Naive thymus-derived CD4-positive, alpha-beta T cell (primary cell): ENCODE measurements at regions not wholly inside any gene's neighbourhood (a gene's known extent, or its start where the extent isn't known, plus 50 kb on each side); places are given as distances from the start of the nearest gene placed in this dataset.

Experiments
- ATAC-seq: fragments of 150-1000 bp; cut with Tn5 transposase; 2 replicates; pipeline ENCODE4 v1.10.0; 2021; ENCODE audit warnings: mild to moderate bottlenecking, moderate library complexity
- CTCF ChIA-PET: fragments of 350-600 bp; sonication (Branson Sonifier 250); formaldehyde crosslinking; loops from one replicate; lab custom pipeline; 2021; ENCODE audit warnings: antibody characterized with exemption; lab: Charles Lee
- POLR2A ChIA-PET: fragments of 350-600 bp; sonication (Branson Sonifier 250); formaldehyde crosslinking; loops from one replicate; lab custom pipeline; 2021; ENCODE audit warnings: antibody characterized with exemption, inconsistent platforms; lab: Charles Lee
- DNase-seq, 9 donors: peaks; one replicate each; pipeline versions ENCODE4 v3.0.0 to v3.0.0-alpha.2; 2020 to 2022; ENCODE audit warnings: mixed read lengths in 1 of 9
- H3K27ac ChIP-seq: one replicate; pipeline ENCODE4 v1.7.0; 2013; ENCODE audit warnings: mild to moderate bottlenecking, low read depth, low read length, moderate library complexity
- H3K27me3 ChIP-seq, 2 donors: one replicate each; pipeline ENCODE4 v1.7.0; 2013; ENCODE audit warnings: low read length in 2 of 2, mild to moderate bottlenecking in 2 of 2, moderate library complexity in 2 of 2; ENCODE audit not compliant: control insufficient read depth in 2 of 2, insufficient read depth in 2 of 2
- H3K36me3 ChIP-seq, 3 experiments: 1 replicate in 2 of 3; 2 replicates in 1 of 3; pipeline ENCODE4 v1.7.0; 2013; ENCODE audit warnings: low read length in 3 of 3, mild to moderate bottlenecking in 3 of 3, moderate library complexity in 1 of 3; ENCODE audit not compliant: insufficient read depth in 3 of 3, control insufficient read depth in 2 of 3
- H3K4me1 ChIP-seq, 2 donors: one replicate each; pipeline ENCODE4 v1.7.0; 2013; ENCODE audit warnings: low read length in 2 of 2, mild to moderate bottlenecking in 2 of 2, moderate library complexity in 1 of 2; ENCODE audit not compliant: control insufficient read depth in 2 of 2, insufficient read depth in 2 of 2
- H3K4me3 ChIP-seq: 2 replicates; pipeline ENCODE4 v1.7.0; 2013; ENCODE audit warnings: mild to moderate bottlenecking, low read length
- H3K9me3 ChIP-seq, 3 experiments: 1 replicate in 2 of 3; 2 replicates in 1 of 3; pipeline ENCODE4 v1.7.0; 2013; ENCODE audit warnings: low read length in 3 of 3; ENCODE audit not compliant: control insufficient read depth in 2 of 3
- H3K27ac Mint-ChIP-seq, 9 donors: one replicate each; pipeline ENCODE4 v1.8.0; 2020 to 2022; ENCODE audit warnings: mixed read lengths in 9 of 9, mild to moderate bottlenecking in 8 of 9, moderate library complexity in 5 of 9, inconsistent platforms in 2 of 9
- H3K27me3 Mint-ChIP-seq, 5 donors: one replicate each; pipeline ENCODE4 v1.8.0; 2021 to 2022; ENCODE audit warnings: mixed read lengths in 5 of 5, mild to moderate bottlenecking in 1 of 5
- H3K36me3 Mint-ChIP-seq, 5 donors: one replicate each; pipeline ENCODE4 v1.8.0; 2020 to 2022; ENCODE audit warnings: mixed read lengths in 5 of 5, mild to moderate bottlenecking in 3 of 5, inconsistent platforms in 1 of 5
- H3K4me1 Mint-ChIP-seq, 7 donors: one replicate each; pipeline ENCODE4 v1.8.0; 2020 to 2022; ENCODE audit warnings: mixed read lengths in 7 of 7, mild to moderate bottlenecking in 3 of 7, inconsistent platforms in 1 of 7
- H3K4me3 Mint-ChIP-seq, 10 donors: one replicate each; pipeline ENCODE4 v1.8.0; 2020 to 2022; ENCODE audit warnings: mild to moderate bottlenecking in 10 of 10, mixed read lengths in 10 of 10, moderate library complexity in 6 of 10, inconsistent platforms in 2 of 10
- H3K9me3 Mint-ChIP-seq, 11 donors: one replicate each; pipeline ENCODE4 v1.8.0; 2020 to 2022; ENCODE audit warnings: mixed read lengths in 11 of 11, mild to moderate bottlenecking in 4 of 11, inconsistent platforms in 1 of 11, moderate library complexity in 1 of 11
- intact Hi-C, 2 donors: fragments of 100-400 bp; cut with micrococcal nuclease; formaldehyde crosslinking; loops; one replicate each; pipeline ENCODE4 v1.15.1; 2023

DNA sequence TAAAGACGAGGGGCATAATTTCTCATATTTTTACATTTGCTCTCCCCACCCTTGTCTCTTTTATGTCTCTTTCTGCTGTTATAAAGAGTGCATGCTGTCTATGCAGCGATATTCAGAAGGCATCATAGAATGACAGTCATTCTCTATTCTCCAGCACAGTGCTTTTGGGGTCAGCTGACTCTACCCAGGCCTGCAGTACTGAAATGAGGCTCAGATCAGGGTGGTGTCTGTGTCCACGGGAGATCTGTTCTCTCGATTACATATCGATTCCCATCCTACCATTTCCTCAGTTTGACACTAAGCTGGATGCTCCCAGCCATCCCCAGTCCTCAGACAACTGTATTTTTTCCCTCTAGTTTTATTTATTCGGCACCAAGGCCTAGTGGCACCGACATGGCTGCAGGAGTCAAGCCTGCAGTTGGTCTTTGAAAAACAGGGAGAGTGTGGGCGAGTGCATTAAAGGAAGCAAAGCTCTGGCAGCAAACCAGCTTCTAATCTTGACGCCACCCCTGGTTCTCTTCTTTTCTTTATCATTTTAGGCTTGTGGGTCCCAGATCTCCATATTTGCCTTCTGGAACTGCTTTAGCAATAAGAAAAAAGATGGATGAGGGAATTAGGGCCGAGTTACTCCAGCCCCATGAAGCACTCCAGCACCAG, 71.6 kb upstream of the PICALM start:
- Mint-ChIP-seq H3K4me1 (peaks cover 11 to 71% (median 16%) of the 10 kb centered on the region in 7 donors), H3K4me3 (no peak overlapping the region), H3K27ac (peak overlapping the region in 4 of 9 donors; percentile 14 to 70 (median 32)), H3K27me3 (no peaks in the 10 kb centered on the region), H3K36me3 (peaks cover 0 to 15% (median 0%) of the 10 kb centered on the region in 5 donors), H3K9me3 (peaks cover 0 to 5% (median 0%) of the 10 kb centered on the region in 11 donors)
- CTCF ChIA-PET = interaction anchor here (0.6 kb wide), 1 partner anchor 9 kb away, joined by 3 read pairs; no protein-coding TSS in a partner anchor
- no peak overlapping the region for H3K4me3 ChIP-seq
- ATAC-seq (no peak), DNase-seq (no peak)
- H3K36me3 ChIP-seq = no peaks in the 10 kb centered on the region
- H3K9me3 ChIP-seq = no peaks in the 10 kb centered on the region
- intact Hi-C loops = loop anchor here in 1 of 2 donors (2.0 to 5.0 kb wide), 3 partner anchors 37 to 74 kb away; no protein-coding TSS in a partner anchor
- H3K27ac ChIP-seq = no peak overlapping the region
- no peaks in the 10 kb centered on the region for H3K27me3 ChIP-seq
- H3K4me1 ChIP-seq = peaks cover 4 to 37% of the 10 kb centered on the region in 2 donors
- POLR2A ChIA-PET = no interaction called here

DNA sequence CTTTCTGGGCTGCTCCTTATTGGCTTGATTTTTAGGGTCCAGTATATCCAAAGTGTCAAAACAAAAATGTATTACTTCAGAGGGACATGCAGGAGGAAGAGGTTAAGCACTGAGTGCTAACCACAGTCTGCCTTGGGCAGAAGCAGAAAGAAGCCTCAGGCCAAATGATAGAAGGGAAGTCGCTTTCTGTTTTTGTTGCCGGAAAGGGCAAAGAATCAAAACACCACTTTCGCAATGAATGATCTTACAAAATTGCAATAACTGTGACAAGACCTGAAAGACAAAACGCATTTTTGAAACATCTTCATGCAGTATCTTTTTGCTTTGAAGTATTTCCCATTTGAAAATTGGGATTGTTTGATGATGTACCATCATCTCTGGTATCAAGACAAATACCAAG, 70.1 kb upstream of the PICALM start:
- no peak overlapping the region for H3K27ac ChIP-seq
- H3K4me1 ChIP-seq = peaks cover 4 to 30% of the 10 kb centered on the region in 2 donors
- H3K9me3 ChIP-seq = no peaks in the 10 kb centered on the region
- intact Hi-C loops = loop anchor here in 1 of 2 donors (5.0 kb wide), 1 partner anchor 97 kb away; no protein-coding TSS in a partner anchor
- Mint-ChIP-seq H3K36me3 (peaks cover 0 to 13% (median 0%) of the 10 kb centered on the region in 5 donors), H3K4me3 (peak overlapping the region in 9 of 10 donors; percentile 37 to 76 (median 45)), H3K27ac (peak overlapping the region; percentile 7 to 87 (median 76)), H3K4me1 (peaks cover 11 to 66% (median 16%) of the 10 kb centered on the region in 7 donors), H3K27me3 (no peaks in the 10 kb centered on the region), H3K9me3 (peaks cover 0 to 5% (median 0%) of the 10 kb centered on the region in 11 donors)
- ChIA-PET CTCF (no interaction called here), POLR2A (no interaction called here)
- H3K4me3 ChIP-seq = peak overlapping the region; percentile 5
- no peaks in the 10 kb centered on the region for H3K36me3 ChIP-seq
- peak; percentile 65 for ATAC-seq
- no peaks in the 10 kb centered on the region for H3K27me3 ChIP-seq
- peak in 1 of 9 donors; percentile 4 for DNase-seq

DNA sequence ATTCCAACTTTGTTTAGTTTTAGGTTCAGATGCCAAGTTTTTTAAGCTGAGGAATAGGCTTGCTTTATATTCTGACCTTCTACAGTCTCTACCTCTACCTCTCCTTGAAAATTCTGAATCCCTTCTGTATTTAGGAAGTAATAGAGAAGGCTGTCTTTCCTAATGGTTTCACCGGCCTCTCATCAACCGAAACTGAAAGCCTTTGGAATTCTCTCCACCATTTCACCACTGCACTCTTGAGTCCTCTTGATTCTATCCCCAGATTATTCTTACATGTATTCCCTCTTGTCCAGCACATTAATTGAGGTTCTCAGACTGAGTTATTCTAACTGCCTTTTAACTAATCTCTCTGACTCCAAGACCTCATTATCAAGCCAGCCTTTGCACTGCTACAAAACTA, 67.7 kb upstream of the PICALM start:
- Histone ChIP-seq H3K27ac (no peak overlapping the region), H3K4me3 (no peak overlapping the region), H3K4me1 (peaks cover 4 to 13% of the 10 kb centered on the region in 2 donors), H3K9me3 (no peaks in the 10 kb centered on the region), H3K27me3 (no peaks in the 10 kb centered on the region), H3K36me3 (no peaks in the 10 kb centered on the region)
- peaks cover 11 to 45% (median 16%) of the 10 kb centered on the region in 7 donors for H3K4me1 Mint-ChIP-seq
- intact Hi-C loops = loop anchor here in 1 of 2 donors (5.0 kb wide), 1 partner anchor 94 kb away; no protein-coding TSS in a partner anchor
- no peak overlapping the region for H3K27ac Mint-ChIP-seq
- H3K4me3 Mint-ChIP-seq = no peak overlapping the region
- DNase-seq = no peak
- ChIA-PET CTCF (no interaction called here), POLR2A (no interaction called here)
- ATAC-seq = no peak
- no peaks in the 10 kb centered on the region for H3K27me3 Mint-ChIP-seq
- peaks cover 0 to 1% (median 0%) of the 10 kb centered on the region in 11 donors for H3K9me3 Mint-ChIP-seq
- H3K36me3 Mint-ChIP-seq = peaks cover 0 to 6% (median 0%) of the 10 kb centered on the region in 5 donors

DNA sequence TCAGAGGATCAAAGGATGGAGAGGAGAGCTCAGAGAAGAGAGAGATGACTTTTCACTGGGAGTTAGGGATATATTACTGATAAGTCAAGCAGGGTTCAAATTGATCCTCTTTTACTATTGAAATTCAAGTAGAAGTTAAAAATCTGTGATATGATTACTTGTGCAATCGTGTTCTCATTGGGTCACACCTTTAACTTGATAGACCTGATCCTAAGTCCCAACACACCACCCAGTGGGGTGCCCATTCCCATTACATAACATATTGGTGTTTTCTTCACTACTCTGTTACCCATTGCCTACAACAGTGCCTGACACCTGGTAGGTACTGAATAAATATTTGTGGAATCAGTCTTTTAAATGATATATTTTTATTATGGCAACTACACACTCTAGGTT, 66.4 kb upstream of the PICALM start:
- CTCF ChIA-PET = interaction anchor here (1.0 kb wide), 1 partner anchor 92 kb away, joined by 3 read pairs; no protein-coding TSS in a partner anchor
- POLR2A ChIA-PET = no interaction called here

DNA sequence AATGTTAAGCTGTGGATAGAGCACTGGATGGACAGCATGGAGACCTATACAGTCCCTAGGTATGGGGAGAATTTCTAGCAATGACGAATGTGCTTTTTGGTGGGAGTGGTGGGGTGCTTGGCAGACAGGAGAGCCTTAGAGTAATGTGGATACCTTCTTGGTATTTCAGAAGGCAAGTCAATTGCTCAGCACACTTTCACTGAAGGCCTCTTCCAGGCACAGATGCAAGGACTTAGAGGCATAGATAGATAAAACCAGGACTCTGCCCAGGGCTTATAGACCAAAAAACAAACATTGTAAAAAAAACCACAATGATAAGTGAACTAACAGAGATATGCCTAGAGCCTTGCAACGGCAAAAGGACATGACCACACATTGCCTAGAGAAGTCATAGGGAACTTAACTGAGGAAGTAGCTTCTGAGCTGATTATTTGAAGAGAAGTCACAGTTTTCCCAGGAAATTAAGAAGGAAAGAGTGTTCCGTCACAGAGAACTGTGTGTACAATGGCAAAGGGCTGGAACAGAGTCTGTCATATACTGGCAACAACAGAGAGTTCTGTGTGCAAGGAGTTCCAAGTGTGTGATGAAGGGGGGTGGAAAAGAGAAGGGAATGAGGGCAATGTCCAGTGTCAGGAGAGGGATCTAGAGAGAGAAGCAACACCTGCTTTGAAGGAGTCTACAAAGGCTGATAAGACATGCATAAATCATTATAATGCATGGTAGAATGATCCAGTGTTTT, 65.9 kb upstream of the PICALM start:
- no peak overlapping the region for H3K4me3 ChIP-seq
- intact Hi-C loops = loop anchor here in 1 of 2 donors (5.0 kb wide), 1 partner anchor 92 kb away; no protein-coding TSS in a partner anchor
- no peaks in the 10 kb centered on the region for H3K36me3 ChIP-seq
- H3K27me3 ChIP-seq = no peaks in the 10 kb centered on the region
- H3K27ac ChIP-seq = no peak overlapping the region
- DNase-seq (no peak), ATAC-seq (peak; percentile 56)
- Mint-ChIP-seq H3K36me3 (no peaks in the 10 kb centered on the region), H3K9me3 (no peaks in the 10 kb centered on the region), H3K4me3 (no peak overlapping the region), H3K4me1 (peaks cover 9 to 29% (median 11%) of the 10 kb centered on the region in 7 donors), H3K27ac (peak overlapping the region in 1 of 9 donors; percentile 1), H3K27me3 (no peaks in the 10 kb centered on the region)
- POLR2A ChIA-PET = no interaction called here
- H3K4me1 ChIP-seq = peaks cover 4 to 13% of the 10 kb centered on the region in 2 donors
- CTCF ChIA-PET = interaction anchor here (1.0 kb wide), 1 partner anchor 92 kb away, joined by 3 read pairs; no protein-coding TSS in a partner anchor
- no peaks in the 10 kb centered on the region for H3K9me3 ChIP-seq

More for the DNA sequence above, 66.4 kb upstream of the PICALM start:
- H3K4me1 Mint-ChIP-seq = peaks cover 9 to 33% (median 11%) of the 10 kb centered on the region in 7 donors
- no peaks in the 10 kb centered on the region for H3K9me3 Mint-ChIP-seq
- peaks cover 0 to 2% (median 0%) of the 10 kb centered on the region in 5 donors for H3K36me3 Mint-ChIP-seq
- intact Hi-C loops = loop anchor here in 1 of 2 donors (5.0 kb wide), 1 partner anchor 93 kb away; no protein-coding TSS in a partner anchor
- ATAC-seq = no peak
- Histone ChIP-seq H3K27me3 (no peaks in the 10 kb centered on the region), H3K4me1 (peaks cover 4 to 13% of the 10 kb centered on the region in 2 donors), H3K4me3 (no peak overlapping the region), H3K9me3 (no peaks in the 10 kb centered on the region), H3K36me3 (no peaks in the 10 kb centered on the region), H3K27ac (no peak overlapping the region)
- H3K27me3 Mint-ChIP-seq = no peaks in the 10 kb centered on the region
- H3K4me3 Mint-ChIP-seq = no peak overlapping the region
- H3K27ac Mint-ChIP-seq = no peak overlapping the region
- no peak for DNase-seq

DNA sequence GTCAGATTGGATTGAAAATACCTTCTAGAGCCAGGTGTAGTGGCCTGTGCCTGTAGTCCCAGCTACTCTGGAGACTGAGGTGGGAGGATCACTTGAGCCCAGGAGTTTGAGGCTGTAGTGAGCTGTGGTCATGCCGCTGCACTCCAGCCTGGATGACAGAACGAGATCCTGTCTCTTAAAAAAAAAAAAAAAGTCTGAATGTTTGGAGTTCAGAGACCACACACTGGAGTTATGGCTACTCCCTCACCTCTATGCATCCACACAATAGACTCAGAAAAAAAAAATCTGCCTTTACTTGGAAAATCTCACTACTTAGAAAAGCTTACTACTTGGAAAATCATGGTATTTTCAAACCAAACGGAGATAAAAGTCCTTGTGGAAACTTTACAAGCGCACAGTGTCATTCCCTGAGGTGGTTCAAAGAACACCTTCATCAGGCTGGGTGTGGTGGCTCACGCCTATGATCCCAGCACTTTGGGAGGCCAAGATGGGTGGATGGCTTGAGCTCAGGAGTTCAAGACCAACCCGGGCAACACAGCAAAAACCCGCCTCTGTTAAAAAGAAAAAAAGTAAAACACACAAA, 63.9 kb upstream of the PICALM start:
- Histone ChIP-seq H3K4me1 (no peaks in the 10 kb centered on the region), H3K9me3 (no peaks in the 10 kb centered on the region), H3K27me3 (no peaks in the 10 kb centered on the region), H3K4me3 (no peak overlapping the region), H3K27ac (no peak overlapping the region), H3K36me3 (no peaks in the 10 kb centered on the region)
- intact Hi-C loops = no loop called here
- DNase-seq (no peak), ATAC-seq (no peak)
- no peak overlapping the region for H3K4me3 Mint-ChIP-seq
- peaks cover 0 to 2% (median 0%) of the 10 kb centered on the region in 11 donors for H3K9me3 Mint-ChIP-seq
- no peak overlapping the region for H3K27ac Mint-ChIP-seq
- peaks cover 0 to 1% (median 0%) of the 10 kb centered on the region in 5 donors for H3K36me3 Mint-ChIP-seq
- peaks cover 0 to 6% (median 0%) of the 10 kb centered on the region in 5 donors for H3K27me3 Mint-ChIP-seq
- ChIA-PET CTCF (no interaction called here), POLR2A (no interaction called here)
- H3K4me1 Mint-ChIP-seq = peaks cover 0 to 17% (median 0%) of the 10 kb centered on the region in 7 donors
